ENCODE measurements at regions not wholly inside any gene's neighbourhood (a gene's known extent, or its start where the extent isn't known, plus 50 kb on each side); places are given as distances from the start of the nearest gene placed in this dataset.

- Histone ChIP-seq H3K36me3 (ENCODE audit: control insufficient read depth in 2 of 4, insufficient read depth in 4 of 4, low read length in 3 of 4) (no peaks in the 10 kb centered on the region), H4K5ac (ENCODE audit: insufficient read length, low read depth, low read length) (no peak overlapping the region), H2BK15ac (ENCODE audit: low read length) (no peak overlapping the region), H2BK120ac (replicated peaks; ENCODE audit: low read depth, low read length) (no peak overlapping the region), H3K56ac (replicated peaks; ENCODE audit: insufficient read length, low read depth, low read length) (no peak overlapping the region), H3K27me3 (replicated peaks in 1 of 4; ENCODE audit: control insufficient read depth in 3 of 4, extremely low read depth in 1 of 4, insufficient read depth in 3 of 4, low read length in 3 of 4) (no peaks in the 10 kb centered on the region), H4K91ac (replicated peaks; ENCODE audit: insufficient read length, low read length) (no peak overlapping the region), H3K9me3 (ENCODE audit: insufficient read depth in 2 of 2, low read depth in 1 of 2, low read length in 1 of 2) (no peaks in the 10 kb centered on the region; a peak in 1 of 4 replicates), H2BK12ac (ENCODE audit: low read depth, low read length) (no peak overlapping the region), H4K20me1 (replicated peaks in 1 of 2; ENCODE audit: control insufficient read depth in 1 of 2, insufficient read depth in 2 of 2, low read length in 2 of 2) (no peaks in the 10 kb centered on the region), H3K79me2 (ENCODE audit: control insufficient read depth in 1 of 2, insufficient read depth in 2 of 2, low read length in 2 of 2) (no peaks in the 10 kb centered on the region), H3K23ac (ENCODE audit: insufficient read length) (no peak overlapping the region), H3K14ac (ENCODE audit: insufficient read length) (no peak overlapping the region), H2BK20ac (ENCODE audit: low read length) (no peak overlapping the region), H3K9ac (replicated peaks in 1 of 4; ENCODE audit: extremely low read depth in 1 of 4, low read depth in 3 of 4, low read length in 3 of 4) (no peak overlapping the region), H3K23me2 (ENCODE audit: low read depth, low read length) (no peaks in the 10 kb centered on the region), H3K79me1 (ENCODE audit: low read depth, low read length) (no peaks in the 10 kb centered on the region), H4K8ac (ENCODE audit: extremely low read depth, insufficient read depth, low read length) (no peak overlapping the region), H3K18ac (ENCODE audit: extremely low read depth, low read length) (no peak overlapping the region), H3K4me2 (ENCODE audit: insufficient read depth in 1 of 2, low read depth in 2 of 2, low read length in 2 of 2) (no peak overlapping the region), H2AFZ (ENCODE audit: low read length) (no peak overlapping the region), H2AK5ac (ENCODE audit: low read depth, low read length) (no peak overlapping the region), H3K4ac (replicated peaks; ENCODE audit: insufficient read length, low read depth, low read length) (no peak overlapping the region), H2BK5ac (ENCODE audit: low read depth, low read length) (no peak overlapping the region), H3K27ac (ENCODE audit: low read depth, low read length) (no peak overlapping the region), H3K4me3 (ENCODE audit: extremely low read depth in 1 of 4, insufficient read depth in 2 of 4, low read depth in 3 of 4, low read length in 4 of 4) (no peak overlapping the region), H3K4me1 (replicated peaks in 1 of 4; ENCODE audit: control insufficient read depth in 3 of 4, insufficient read depth in 4 of 4, low read length in 3 of 4) (peaks cover 0 to 3% (median 0%) of the 10 kb centered on the region in 4 experiments; a peak in 1 of 7 replicates)
- POLR2A ChIA-PET (ENCODE audit: partially characterized antibody), result interaction anchor here (1.2 kb wide), 1 partner anchor 11 kb away, joined by 5 read pairs; no protein-coding TSS in a partner anchor
- DNase-seq (ENCODE audit: low read depth in 1 of 2, low spot score in 2 of 2) (no peak), FAIRE-seq (no peak)
- WGBS, 2 experiments (ENCODE audit: extremely low coverage in 1 of 2, insufficient coverage in 1 of 2, insufficient read length in 1 of 2, insufficient replicate concordance in 2 of 2, low coverage in 1 of 2, low lambda C conversion rate in 2 of 2, missing lambda C conversion rate in 1 of 2), result 97% methylated on average over 2 of the region's 2 CpGs; no CpG with 5 or more reads in 1 of the 2 experiments
- no peak for TF ChIP-seq CBX8 (IDR thresholded peaks at IDR 0.05; ENCODE audit: borderline replicate concordance, low read depth, low read length)
- TF ChIP-seq PHF8 (conservative IDR thresholded peaks at IDR 0.05; ENCODE audit: low read depth, low read length), result no peak
- no peak for TF ChIP-seq ATF2 (IDR thresholded peaks at IDR 0.05; ENCODE audit: low read length)
- no peak for TF ChIP-seq RXRA (IDR thresholded peaks at IDR 0.05; ENCODE audit: insufficient read depth, low read depth, low read length)
- TF ChIP-seq RBBP5 (IDR thresholded peaks at IDR 0.05; ENCODE audit: borderline replicate concordance, low read depth, low read length), result no peak
- TF ChIP-seq CEBPB (IDR thresholded peaks at IDR 0.05; ENCODE audit: low read depth, low read length), result no peak
- TF ChIP-seq JUND (IDR thresholded peaks at IDR 0.05; ENCODE audit: low read length), result no peak
- TF ChIP-seq EGR1 (IDR thresholded peaks at IDR 0.05; ENCODE audit: borderline replicate concordance, low read depth, low read length), result no peak
- TF ChIP-seq SP1 (IDR thresholded peaks at IDR 0.05; ENCODE audit: low read depth, low read length), result no peak
- CTCF ChIA-PET (ENCODE audit: partially characterized antibody), result interaction anchor here (0.6 to 0.9 kb wide), 2 partner anchors 10 to 563 kb away, joined by 3 read pairs; no protein-coding TSS in a partner anchor
Observed at GRCh38 chr3:137866001-137866400, 101.9 kb downstream of the SOX14 start.

All from H1 (cell line).